ENCODE measurements at regions not wholly inside any gene's neighbourhood (a gene's known extent, or its start where the extent isn't known, plus 50 kb on each side); places are given as distances from the start of the nearest gene placed in this dataset.

DNA sequence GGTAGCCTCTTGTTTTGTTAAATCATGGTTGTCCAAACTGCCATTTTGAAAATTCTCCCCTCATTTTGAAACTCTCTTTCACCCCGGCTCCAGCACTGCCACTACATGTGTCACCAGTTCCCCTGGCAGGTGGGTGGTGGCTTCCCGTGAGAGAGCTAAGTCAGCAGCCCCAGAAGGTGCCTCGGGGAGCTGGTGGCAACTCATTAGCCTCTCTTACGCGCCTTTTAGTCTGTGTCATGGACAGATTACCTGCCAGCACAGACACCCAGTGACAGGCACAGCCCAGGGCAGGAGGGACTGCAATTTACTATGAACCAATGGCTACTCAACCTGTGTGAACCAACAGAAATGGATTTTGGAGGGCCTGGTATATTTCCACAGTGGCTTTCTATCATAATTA lies 147.1 kb upstream of the SASH1 start:
- no peak for TF ChIP-seq TEAD4 (IDR thresholded peaks at IDR 0.05)
- TF ChIP-seq TAF1 (IDR thresholded peaks at IDR 0.05; ENCODE audit: low read depth): no peak
- no peak for TF ChIP-seq CREB1 (IDR thresholded peaks at IDR 0.05; ENCODE audit: low read depth)
- TF ChIP-seq, protein P1, sequence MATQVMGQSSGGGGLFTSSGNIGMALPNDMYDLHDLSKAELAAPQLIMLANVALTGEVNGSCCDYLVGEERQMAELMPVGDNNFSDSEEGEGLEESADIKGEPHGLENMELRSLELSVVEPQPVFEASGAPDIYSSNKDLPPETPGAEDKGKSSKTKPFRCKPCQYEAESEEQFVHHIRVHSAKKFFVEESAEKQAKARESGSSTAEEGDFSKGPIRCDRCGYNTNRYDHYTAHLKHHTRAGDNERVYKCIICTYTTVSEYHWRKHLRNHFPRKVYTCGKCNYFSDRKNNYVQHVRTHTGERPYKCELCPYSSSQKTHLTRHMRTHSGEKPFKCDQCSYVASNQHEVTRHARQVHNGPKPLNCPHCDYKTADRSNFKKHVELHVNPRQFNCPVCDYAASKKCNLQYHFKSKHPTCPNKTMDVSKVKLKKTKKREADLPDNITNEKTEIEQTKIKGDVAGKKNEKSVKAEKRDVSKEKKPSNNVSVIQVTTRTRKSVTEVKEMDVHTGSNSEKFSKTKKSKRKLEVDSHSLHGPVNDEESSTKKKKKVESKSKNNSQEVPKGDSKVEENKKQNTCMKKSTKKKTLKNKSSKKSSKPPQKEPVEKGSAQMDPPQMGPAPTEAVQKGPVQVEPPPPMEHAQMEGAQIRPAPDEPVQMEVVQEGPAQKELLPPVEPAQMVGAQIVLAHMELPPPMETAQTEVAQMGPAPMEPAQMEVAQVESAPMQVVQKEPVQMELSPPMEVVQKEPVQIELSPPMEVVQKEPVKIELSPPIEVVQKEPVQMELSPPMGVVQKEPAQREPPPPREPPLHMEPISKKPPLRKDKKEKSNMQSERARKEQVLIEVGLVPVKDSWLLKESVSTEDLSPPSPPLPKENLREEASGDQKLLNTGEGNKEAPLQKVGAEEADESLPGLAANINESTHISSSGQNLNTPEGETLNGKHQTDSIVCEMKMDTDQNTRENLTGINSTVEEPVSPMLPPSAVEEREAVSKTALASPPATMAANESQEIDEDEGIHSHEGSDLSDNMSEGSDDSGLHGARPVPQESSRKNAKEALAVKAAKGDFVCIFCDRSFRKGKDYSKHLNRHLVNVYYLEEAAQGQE (IDR thresholded peaks at IDR 0.05; ENCODE audit: low read depth): no peak
- TF ChIP-seq, protein P2, sequence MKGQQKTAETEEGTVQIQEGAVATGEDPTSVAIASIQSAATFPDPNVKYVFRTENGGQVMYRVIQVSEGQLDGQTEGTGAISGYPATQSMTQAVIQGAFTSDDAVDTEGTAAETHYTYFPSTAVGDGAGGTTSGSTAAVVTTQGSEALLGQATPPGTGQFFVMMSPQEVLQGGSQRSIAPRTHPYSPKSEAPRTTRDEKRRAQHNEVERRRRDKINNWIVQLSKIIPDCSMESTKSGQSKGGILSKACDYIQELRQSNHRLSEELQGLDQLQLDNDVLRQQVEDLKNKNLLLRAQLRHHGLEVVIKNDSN (IDR thresholded peaks at IDR 0.05): no peak
- no peak for TF ChIP-seq EP300 (IDR thresholded peaks at IDR 0.05; ENCODE audit: borderline replicate concordance)

Measured in Ishikawa (cell line).